WTC11 (cell line): ENCODE measurements at regions not wholly inside any gene's neighbourhood (a gene's known extent, or its start where the extent isn't known, plus 50 kb on each side); places are given as distances from the start of the nearest gene placed in this dataset.

ENCODE experiments used
- ATAC-seq: fragments of 200-7000 bp; cut with Tn5 transposase; 2 replicates; pipeline ENCODE4 v1.10.0; 2021; ENCODE audit warnings: mild to moderate bottlenecking, moderate library complexity
- CTCF ChIA-PET: fragments of 300-600 bp; sonication (Branson Sonifier 250); formaldehyde crosslinking; loops from one replicate; lab custom pipeline; 2021; ENCODE audit warnings: antibody characterized with exemption; lab: Charles Lee
- POLR2A ChIA-PET: fragments of 350-600 bp; sonication (Branson Sonifier 250); formaldehyde crosslinking; loops from one replicate; lab custom pipeline; 2021; ENCODE audit warnings: antibody characterized with exemption; lab: Charles Lee
- DNase-seq: peaks from one replicate; pipeline ENCODE4 v3.0.0; 2021; ENCODE audit warnings: low spot score
- H3K27ac Mint-ChIP-seq: 2 replicates; pipeline ENCODE4 v1.8.0; 2021; ENCODE audit warnings: mixed read lengths
- H3K27me3 Mint-ChIP-seq: 2 replicates; pipeline ENCODE4 v1.8.0; 2021; ENCODE audit warnings: low read depth, mild to moderate bottlenecking, moderate library complexity, mixed read lengths
- H3K36me3 Mint-ChIP-seq: 2 replicates; pipeline ENCODE4 v1.8.0; 2021; ENCODE audit warnings: mixed read lengths
- H3K4me1 Mint-ChIP-seq: 2 replicates; pipeline ENCODE4 v1.8.0; 2022; ENCODE audit warnings: mixed read lengths
- H3K4me3 Mint-ChIP-seq: 2 replicates; pipeline ENCODE4 v1.8.0; 2021; ENCODE audit warnings: mild to moderate bottlenecking, moderate library complexity, mixed read lengths
- H3K9me3 Mint-ChIP-seq: 2 replicates; pipeline ENCODE4 v1.8.0; 2021; ENCODE audit warnings: mixed read lengths
- FOXP1 ChIP-seq: sonication (generic); formaldehyde crosslinking; IDR thresholded peaks from 2 replicates; pipeline ENCODE4 v1.8.0; 2022; ENCODE audit warnings: missing genetic modification reagents, mild to moderate bottlenecking, moderate library complexity, borderline replicate concordance
- GABPB1 ChIP-seq: sonication (generic); formaldehyde crosslinking; IDR thresholded peaks from 2 replicates; pipeline ENCODE4 v1.8.1; 2023; ENCODE audit warnings: mild to moderate bottlenecking, missing genetic modification reagents
- HMGA2 ChIP-seq: fragments of 250-450 bp; sonication (Bioruptor Pico); IDR thresholded peaks from 2 replicates; pipeline ENCODE4 v1.4.0; 2021; ENCODE audit warnings: mild to moderate bottlenecking, moderate library complexity
- MYBL2 ChIP-seq: sonication (generic); formaldehyde crosslinking; IDR thresholded peaks from 2 replicates; pipeline ENCODE4 v1.8.1; 2023; ENCODE audit warnings: mild to moderate bottlenecking, moderate library complexity, missing genetic modification reagents
- NFYB ChIP-seq: sonication (generic); formaldehyde crosslinking; conservative IDR thresholded peaks from 2 replicates; pipeline ENCODE4 v1.8.0; 2022; ENCODE audit warnings: low read depth, missing genetic modification reagents
- NR2C2 ChIP-seq: sonication (generic); formaldehyde crosslinking; IDR thresholded peaks from 2 replicates; pipeline ENCODE4 v1.8.0; 2022; ENCODE audit warnings: mild to moderate bottlenecking, missing genetic modification reagents
- PRRX2 ChIP-seq: fragments of 250-450 bp; sonication (Bioruptor Pico); IDR thresholded peaks from 2 replicates; pipeline ENCODE4 v1.8.0; 2021; ENCODE audit warnings: mild to moderate bottlenecking
- RELA ChIP-seq: sonication (generic); formaldehyde crosslinking; IDR thresholded peaks from 2 replicates; pipeline ENCODE4 v1.8.1; 2022; ENCODE audit warnings: missing genetic modification reagents, mild to moderate bottlenecking, borderline replicate concordance
- SP1 ChIP-seq: sonication (generic); formaldehyde crosslinking; conservative IDR thresholded peaks from 2 replicates; pipeline ENCODE4 v1.8.1; 2022; ENCODE audit warnings: missing genetic modification reagents
- TEAD4 ChIP-seq: sonication (generic); formaldehyde crosslinking; IDR thresholded peaks from 2 replicates; pipeline ENCODE4 v1.8.0; 2022; ENCODE audit warnings: mild to moderate bottlenecking, missing genetic modification reagents
- USF1 ChIP-seq: sonication (generic); formaldehyde crosslinking; IDR thresholded peaks from 2 replicates; pipeline ENCODE4 v1.8.0; 2022; ENCODE audit warnings: mild to moderate bottlenecking, missing genetic modification reagents
- ZBTB21 ChIP-seq: sonication (generic); formaldehyde crosslinking; IDR thresholded peaks from 2 replicates; pipeline ENCODE4 v1.8.1; 2023; ENCODE audit warnings: mild to moderate bottlenecking, missing genetic modification reagents, borderline replicate concordance
- ZNF219 ChIP-seq: sonication (generic); formaldehyde crosslinking; IDR thresholded peaks from 2 replicates; pipeline ENCODE4 v1.8.0; 2023; ENCODE audit warnings: missing genetic modification reagents, mild to moderate bottlenecking, borderline replicate concordance
- ZNF232 ChIP-seq: sonication (generic); formaldehyde crosslinking; IDR thresholded peaks from 2 replicates; pipeline ENCODE4 v1.8.0; 2022; ENCODE audit warnings: mild to moderate bottlenecking, missing genetic modification reagents
- ZNF263 ChIP-seq: sonication (generic); formaldehyde crosslinking; IDR thresholded peaks from 2 replicates; pipeline ENCODE4 v1.8.1; 2022; ENCODE audit warnings: low read depth, mild to moderate bottlenecking, moderate library complexity, missing genetic modification reagents
- ZNF396 ChIP-seq: fragments of 250-450 bp; sonication (Bioruptor Pico); IDR thresholded peaks from 2 replicates; pipeline ENCODE4 v1.8.0; 2021; ENCODE audit warnings: mild to moderate bottlenecking, moderate library complexity, borderline replicate concordance
- ZNF416 ChIP-seq: fragments of 250-450 bp; sonication (Bioruptor Pico); IDR thresholded peaks from 2 replicates; pipeline ENCODE4 v1.9.0; 2021; ENCODE audit warnings: mild to moderate bottlenecking, inconsistent platforms
- ZNF425 ChIP-seq: fragments of 250-450 bp; sonication (Bioruptor Pico); conservative IDR thresholded peaks from 2 replicates; pipeline ENCODE4 v1.9.0; 2021; ENCODE audit warnings: mild to moderate bottlenecking
- ZNF671 ChIP-seq: fragments of 250-450 bp; sonication (Bioruptor Pico); IDR thresholded peaks from 2 replicates; pipeline ENCODE4 v1.8.0; 2021; ENCODE audit warnings: mild to moderate bottlenecking
- TF ChIP-seq, protein P1 (sequence below): sonication (generic); formaldehyde crosslinking; IDR thresholded peaks from 2 replicates; pipeline ENCODE4 v1.8.1; 2022; ENCODE audit warnings: low read depth, mild to moderate bottlenecking, moderate library complexity, missing genetic modification reagents, borderline replicate concordance
- TF ChIP-seq, protein P2 (sequence below): sonication (generic); formaldehyde crosslinking; IDR thresholded peaks from 2 replicates; pipeline ENCODE4 v1.8.1; 2023; ENCODE audit warnings: mild to moderate bottlenecking, missing genetic modification reagents, moderate library complexity
- TF ChIP-seq, protein P3 (sequence below): sonication (generic); formaldehyde crosslinking; IDR thresholded peaks from 2 replicates; pipeline ENCODE4 v1.8.1; 2022; ENCODE audit warnings: mild to moderate bottlenecking, missing genetic modification reagents, moderate library complexity, borderline replicate concordance
- TF ChIP-seq, protein P4 (sequence below): sonication (generic); formaldehyde crosslinking; IDR thresholded peaks from 2 replicates; pipeline ENCODE4 v1.8.0; 2022; ENCODE audit warnings: mild to moderate bottlenecking, missing genetic modification reagents
- TF ChIP-seq, protein P5 (sequence below): sonication (generic); formaldehyde crosslinking; IDR thresholded peaks from 2 replicates; pipeline ENCODE4 v1.8.0; 2022; ENCODE audit warnings: mild to moderate bottlenecking, missing genetic modification reagents

GRCh38 chr13:34129436-34129835 lies 311.5 kb downstream of the RFC3 start (continued):
- TF ChIP-seq, protein P1, sequence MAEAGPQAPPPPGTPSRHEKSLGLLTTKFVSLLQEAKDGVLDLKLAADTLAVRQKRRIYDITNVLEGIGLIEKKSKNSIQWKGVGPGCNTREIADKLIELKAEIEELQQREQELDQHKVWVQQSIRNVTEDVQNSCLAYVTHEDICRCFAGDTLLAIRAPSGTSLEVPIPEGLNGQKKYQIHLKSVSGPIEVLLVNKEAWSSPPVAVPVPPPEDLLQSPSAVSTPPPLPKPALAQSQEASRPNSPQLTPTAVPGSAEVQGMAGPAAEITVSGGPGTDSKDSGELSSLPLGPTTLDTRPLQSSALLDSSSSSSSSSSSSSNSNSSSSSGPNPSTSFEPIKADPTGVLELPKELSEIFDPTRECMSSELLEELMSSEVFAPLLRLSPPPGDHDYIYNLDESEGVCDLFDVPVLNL (CRISPR knock-in tag) = no peak
- no peak for TF ChIP-seq PRRX2 (CRISPR knock-in tag)
- no peak for TF ChIP-seq ZNF232 (CRISPR knock-in tag)
- no peak for TF ChIP-seq RELA (CRISPR knock-in tag)
- TF ChIP-seq NFYB = no peak
- no peak for TF ChIP-seq ZNF671 (CRISPR knock-in tag)
- TF ChIP-seq ZNF263 (CRISPR knock-in tag) = no peak
- TF ChIP-seq ZNF219 = no peak

GRCh38 chr13:34137200-34137599 lies 319.3 kb downstream of the RFC3 start:
- no peak overlapping the region for H3K4me3 Mint-ChIP-seq
- H3K9me3 Mint-ChIP-seq = peaks cover 13% of the 10 kb centered on the region
- peaks cover 9% of the 10 kb centered on the region; the same call in 1 of the 2 replicates for H3K27me3 Mint-ChIP-seq
- H3K27ac Mint-ChIP-seq = no peak overlapping the region
- POLR2A ChIA-PET = no interaction called here
- no peak for ATAC-seq
- H3K36me3 Mint-ChIP-seq = peaks cover 9% of the 10 kb centered on the region
- CTCF ChIA-PET = no interaction called here
- H3K4me1 Mint-ChIP-seq = peaks cover 16% of the 10 kb centered on the region
- DNase-seq = no peak
- TF ChIP-seq ZNF416 (CRISPR knock-in tag) (no peak), SP1 (no peak), USF1 (no peak), MYBL2 (CRISPR knock-in tag) (no peak), TEAD4 (CRISPR knock-in tag) (no peak), FOXP1 (CRISPR knock-in tag) (no peak), ZBTB21 (CRISPR knock-in tag) (no peak), HMGA2 (CRISPR knock-in tag) (no peak), NR2C2 (CRISPR knock-in tag) (no peak), GABPB1 (CRISPR knock-in tag) (no peak), ZNF425 (CRISPR knock-in tag) (no peak), ZNF396 (no peak), ZNF219 (no peak)
- TF ChIP-seq, protein P2, sequence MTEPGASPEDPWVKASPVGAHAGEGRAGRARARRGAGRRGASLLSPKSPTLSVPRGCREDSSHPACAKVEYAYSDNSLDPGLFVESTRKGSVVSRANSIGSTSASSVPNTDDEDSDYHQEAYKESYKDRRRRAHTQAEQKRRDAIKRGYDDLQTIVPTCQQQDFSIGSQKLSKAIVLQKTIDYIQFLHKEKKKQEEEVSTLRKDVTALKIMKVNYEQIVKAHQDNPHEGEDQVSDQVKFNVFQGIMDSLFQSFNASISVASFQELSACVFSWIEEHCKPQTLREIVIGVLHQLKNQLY (CRISPR knock-in tag) = no peak
- TF ChIP-seq, protein P3, sequence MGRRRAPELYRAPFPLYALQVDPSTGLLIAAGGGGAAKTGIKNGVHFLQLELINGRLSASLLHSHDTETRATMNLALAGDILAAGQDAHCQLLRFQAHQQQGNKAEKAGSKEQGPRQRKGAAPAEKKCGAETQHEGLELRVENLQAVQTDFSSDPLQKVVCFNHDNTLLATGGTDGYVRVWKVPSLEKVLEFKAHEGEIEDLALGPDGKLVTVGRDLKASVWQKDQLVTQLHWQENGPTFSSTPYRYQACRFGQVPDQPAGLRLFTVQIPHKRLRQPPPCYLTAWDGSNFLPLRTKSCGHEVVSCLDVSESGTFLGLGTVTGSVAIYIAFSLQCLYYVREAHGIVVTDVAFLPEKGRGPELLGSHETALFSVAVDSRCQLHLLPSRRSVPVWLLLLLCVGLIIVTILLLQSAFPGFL (CRISPR knock-in tag) = no peak
- TF ChIP-seq, protein P4, sequence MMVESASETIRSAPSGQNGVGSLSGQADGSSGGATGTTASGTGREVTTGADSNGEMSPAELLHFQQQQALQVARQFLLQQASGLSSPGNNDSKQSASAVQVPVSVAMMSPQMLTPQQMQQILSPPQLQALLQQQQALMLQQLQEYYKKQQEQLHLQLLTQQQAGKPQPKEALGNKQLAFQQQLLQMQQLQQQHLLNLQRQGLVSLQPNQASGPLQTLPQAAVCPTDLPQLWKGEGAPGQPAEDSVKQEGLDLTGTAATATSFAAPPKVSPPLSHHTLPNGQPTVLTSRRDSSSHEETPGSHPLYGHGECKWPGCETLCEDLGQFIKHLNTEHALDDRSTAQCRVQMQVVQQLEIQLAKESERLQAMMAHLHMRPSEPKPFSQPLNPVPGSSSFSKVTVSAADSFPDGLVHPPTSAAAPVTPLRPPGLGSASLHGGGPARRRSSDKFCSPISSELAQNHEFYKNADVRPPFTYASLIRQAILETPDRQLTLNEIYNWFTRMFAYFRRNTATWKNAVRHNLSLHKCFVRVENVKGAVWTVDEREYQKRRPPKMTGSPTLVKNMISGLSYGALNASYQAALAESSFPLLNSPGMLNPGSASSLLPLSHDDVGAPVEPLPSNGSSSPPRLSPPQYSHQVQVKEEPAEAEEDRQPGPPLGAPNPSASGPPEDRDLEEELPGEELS (CRISPR knock-in tag) = no peak
- TF ChIP-seq, protein P5, sequence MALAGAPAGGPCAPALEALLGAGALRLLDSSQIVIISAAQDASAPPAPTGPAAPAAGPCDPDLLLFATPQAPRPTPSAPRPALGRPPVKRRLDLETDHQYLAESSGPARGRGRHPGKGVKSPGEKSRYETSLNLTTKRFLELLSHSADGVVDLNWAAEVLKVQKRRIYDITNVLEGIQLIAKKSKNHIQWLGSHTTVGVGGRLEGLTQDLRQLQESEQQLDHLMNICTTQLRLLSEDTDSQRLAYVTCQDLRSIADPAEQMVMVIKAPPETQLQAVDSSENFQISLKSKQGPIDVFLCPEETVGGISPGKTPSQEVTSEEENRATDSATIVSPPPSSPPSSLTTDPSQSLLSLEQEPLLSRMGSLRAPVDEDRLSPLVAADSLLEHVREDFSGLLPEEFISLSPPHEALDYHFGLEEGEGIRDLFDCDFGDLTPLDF (CRISPR knock-in tag) = no peak
- TF ChIP-seq, all 79 proteins: peak for 0
